HG03432 (cell line): ENCODE measurements at regions not wholly inside any gene's neighbourhood (a gene's known extent, or its start where the extent isn't known, plus 50 kb on each side); places are given as distances from the start of the nearest gene placed in this dataset.

Experiments used
- ATAC-seq: cut with Tn5 transposase; IDR thresholded peaks from one replicate; pipeline ENCODE4 v1.9.1; 2021; ENCODE audit warnings: mild to moderate bottlenecking, moderate library complexity; ENCODE audit not compliant: unreplicated experiment

DNA sequence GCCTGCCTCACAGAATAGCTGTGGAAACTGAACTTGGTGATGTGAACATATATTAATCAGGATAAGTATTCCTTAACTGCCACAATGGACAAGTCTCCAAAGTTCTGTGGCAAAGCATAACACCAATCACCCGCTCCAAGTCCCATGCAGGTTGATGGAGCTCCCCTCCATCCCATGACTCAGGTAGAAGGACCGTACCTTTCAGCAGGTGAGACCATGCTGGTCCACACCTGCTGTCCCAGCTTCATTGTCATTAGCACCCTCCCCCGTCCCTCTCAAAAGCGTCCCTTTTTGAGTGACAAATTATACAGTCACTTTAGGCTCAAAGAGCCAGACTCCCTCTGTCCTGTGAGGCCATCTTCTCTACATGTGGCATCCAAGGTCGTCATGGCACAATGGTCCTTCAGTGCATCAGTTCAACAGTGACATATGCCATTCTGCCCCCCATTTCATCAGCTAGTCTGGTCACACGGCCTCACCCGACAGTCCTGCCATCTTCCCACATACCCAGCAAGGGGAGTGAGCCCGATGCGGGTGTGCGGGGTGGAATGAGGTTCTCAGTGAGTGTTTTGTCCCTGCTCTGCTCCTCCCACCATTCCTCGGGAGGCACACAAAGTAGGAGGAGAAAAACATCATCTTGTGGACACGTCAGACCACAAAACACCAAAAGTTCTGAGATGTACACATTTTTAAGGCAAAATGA, 136.7 kb upstream of the MYCN start:
- ATAC-seq = no peak

DNA sequence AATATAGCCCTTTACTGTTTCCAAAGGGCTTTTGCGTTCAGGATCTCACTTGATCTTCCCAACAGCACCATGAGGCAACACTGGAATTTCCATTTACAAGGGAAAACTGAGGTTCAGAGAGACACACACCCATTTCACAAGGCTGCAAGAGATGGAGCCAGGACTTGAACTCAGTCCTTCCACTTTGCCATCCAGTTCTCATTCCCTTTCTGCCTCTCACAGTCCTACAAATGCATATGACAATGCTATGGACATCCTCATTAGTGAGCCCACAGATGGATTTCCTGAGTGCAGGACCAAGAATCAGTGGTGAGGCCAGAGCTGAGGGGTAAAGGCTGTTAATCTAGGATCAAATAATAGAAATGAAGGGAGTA, 136.1 kb upstream of the MYCN start:
- ATAC-seq = no peak

DNA sequence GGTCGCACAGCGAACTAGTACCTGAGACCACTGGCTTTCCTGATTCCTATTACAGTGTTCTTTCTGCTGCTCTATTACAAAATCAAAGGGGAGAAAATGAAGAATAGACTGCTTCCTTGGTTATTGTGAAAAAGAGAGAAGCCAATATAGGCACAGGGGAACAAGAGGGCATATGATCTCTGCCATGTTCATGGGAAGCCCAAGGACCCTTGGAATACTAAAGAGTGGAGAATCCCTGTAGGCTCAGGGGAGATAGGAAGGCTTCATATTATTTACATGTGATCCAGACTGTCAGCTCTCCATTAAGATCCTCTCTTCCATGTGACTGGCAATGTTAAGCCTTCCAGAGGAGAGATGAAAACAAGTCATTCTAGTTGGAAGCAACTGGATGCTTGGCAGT, 135.7 kb upstream of the MYCN start:
- ATAC-seq = no peak

DNA sequence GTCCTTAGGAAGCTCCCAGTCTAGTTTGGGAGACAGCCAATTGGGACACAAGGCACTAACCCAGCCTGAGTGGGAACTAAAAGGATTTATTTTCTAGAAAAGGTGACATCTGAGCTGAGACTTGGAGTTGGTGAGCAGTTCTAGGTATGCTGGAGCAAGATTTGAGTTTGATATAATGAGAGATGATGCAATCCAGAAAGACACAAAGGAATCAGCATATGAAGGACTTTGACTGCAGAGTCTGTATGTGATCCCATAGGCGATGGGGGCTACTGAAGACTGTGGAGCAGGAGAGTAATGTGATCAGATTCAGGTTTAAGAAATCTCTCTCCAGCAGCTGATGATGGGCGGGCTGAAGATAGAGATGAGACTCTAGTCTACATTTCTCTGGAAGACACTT, 135.1 kb upstream of the MYCN start:
- no peak for ATAC-seq

DNA sequence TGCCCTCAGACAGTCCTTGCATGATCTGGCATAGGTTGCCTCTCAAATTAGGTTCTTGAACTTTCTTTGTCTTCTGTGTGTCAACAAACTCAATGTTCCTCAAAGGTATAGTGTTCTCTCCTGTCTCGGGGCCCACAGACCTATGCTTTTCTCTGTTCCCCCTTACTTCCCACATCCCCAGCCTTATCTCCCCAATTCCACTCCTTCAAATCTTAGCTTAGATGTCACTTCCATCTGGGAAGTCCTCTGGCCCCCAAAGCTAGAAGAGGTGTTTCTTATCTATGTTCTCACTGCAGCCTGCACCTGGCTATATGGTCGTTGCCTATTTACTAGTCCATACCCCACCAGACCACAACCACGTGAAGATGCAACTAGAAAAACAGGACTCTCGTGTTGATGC, 134.6 kb upstream of the MYCN start:
- ATAC-seq = no peak

DNA sequence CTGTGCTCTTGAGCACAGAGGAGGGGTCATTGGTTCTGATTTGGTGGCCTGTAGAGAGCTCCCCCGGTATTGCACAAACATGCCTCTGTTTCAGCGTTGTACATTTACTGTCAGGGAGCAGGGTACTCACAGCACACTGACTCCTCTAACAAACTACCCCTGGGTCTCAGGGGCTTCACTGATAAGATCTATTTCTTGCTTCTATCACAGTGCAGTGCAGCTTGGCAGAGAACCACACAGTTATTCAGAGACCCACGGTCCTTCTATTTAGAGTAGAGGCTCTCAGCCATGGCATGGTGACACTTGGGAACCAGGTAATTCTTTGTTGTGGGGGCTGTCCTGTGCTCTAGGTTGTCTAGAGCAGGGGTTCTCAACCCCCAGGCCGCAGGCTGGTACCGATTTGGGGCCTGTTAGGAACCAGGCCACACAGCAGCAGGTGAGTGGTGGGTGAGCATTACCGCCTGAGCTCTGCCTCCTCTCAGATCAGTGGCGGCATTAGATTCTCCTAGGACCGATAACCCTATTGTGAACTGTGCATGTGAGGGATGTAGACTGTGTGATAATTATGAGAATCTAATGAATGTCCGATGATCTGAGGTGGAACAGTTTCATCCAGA, 133.4 kb upstream of the MYCN start:
- no peak for ATAC-seq

DNA sequence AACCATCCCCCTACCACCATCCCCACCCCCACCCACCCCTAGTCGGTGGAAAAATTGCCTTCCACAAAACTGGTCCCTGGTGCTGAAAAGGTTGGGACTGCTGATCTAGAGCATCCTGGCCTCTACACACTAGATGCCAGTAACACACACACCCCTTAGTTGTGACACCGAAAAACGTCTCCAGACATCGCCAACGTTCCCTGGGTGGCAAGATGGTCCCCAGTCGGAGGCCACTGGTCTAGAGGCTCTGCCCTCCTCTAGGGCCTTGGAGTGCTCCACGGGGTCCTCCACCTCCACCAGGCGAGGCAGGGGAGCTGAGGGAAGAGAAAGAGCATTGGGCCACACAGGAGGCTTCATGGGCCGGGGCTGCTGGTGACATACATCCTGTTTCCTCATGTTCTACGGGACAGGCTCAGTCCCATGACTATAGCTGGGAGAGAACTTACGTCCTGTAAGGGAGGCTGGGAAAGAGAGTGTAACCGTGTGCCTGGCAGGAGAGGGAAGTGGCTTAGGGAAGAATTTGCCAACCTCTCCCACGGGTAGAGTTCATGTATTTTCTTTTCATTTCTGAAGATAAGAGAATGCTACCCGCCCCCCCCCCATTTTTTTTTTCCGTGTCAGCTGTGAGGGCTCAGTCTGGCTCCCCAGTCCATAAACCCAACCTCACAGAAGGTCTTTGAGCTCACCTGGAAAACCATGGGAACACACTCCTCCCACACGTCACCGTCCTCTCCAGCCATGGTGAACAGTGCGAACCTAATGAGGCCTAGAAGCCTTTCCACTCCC, 132.7 kb upstream of the MYCN start:
- ATAC-seq = no peak

DNA sequence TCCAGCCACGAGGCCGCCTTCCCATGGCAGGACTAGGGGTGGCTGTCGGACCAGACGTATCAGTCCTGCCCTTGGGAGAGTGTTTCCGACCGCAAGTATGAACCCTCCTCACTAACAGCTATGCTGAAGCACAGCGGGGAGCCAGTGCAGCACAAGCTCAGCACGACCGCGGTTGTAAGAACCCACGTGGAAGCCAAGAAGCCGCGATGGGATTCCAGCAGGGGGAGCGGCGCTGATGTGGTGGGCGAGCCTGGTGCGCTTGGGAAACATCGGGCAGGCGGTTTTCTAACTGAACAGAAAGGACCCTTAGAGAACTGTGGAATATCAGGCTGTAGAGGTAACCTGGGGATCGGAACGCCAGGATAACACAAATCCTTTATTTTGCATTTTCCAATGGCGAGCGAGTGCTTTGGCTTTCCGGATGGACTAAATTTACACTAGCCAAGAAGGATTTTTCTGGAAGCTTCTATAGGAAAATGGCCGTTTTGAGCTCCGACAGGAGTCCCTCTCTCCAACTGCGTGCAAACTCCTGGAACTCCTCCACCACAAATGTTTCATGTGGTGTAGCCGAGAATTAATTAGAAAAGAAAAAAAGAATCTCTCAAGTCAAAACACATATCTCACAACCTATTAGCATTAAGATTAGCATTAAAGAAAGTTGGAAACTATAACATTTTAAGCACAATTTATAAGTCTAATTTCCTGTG, 132.0 kb upstream of the MYCN start:
- no peak for ATAC-seq

DNA sequence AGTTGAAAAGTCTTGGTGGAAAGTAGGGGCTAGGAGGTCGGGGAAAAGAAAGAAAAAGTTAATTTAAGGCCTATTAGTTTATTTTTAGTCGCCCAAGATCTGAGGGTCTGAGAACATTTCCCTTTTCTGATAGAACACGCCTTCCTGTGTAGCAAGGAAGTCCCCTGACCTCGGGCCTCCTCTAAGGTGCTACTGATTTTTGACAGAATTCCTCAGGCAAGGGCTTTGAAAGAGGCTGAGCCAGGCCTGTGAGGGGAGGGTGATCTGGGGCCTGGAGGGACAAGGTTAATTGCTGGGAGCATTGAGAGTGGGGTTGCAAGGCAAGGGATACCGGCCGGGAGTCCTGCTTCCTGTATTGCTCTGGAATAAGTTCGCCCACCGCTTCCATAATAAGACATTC, 131.4 kb upstream of the MYCN start:
- ATAC-seq = no peak

DNA sequence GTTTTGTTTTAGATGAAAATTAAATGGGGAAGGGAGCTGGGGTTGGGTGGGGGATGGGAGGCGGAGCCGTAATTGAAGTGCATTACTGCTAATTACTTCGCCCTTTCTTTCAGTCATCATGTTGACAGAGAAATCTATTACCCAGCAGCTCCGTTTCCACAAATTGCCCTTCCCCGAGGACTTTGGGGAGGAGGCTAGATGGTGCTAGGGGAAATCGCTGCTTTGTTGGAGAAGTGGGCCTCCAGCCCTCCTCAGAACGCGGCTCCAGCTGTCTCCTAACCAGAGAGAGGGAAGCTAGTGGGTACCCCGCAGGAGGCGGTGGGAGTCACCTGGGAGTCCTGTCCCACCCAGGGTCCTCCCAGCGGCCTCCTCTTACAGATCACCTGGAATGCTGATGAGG, 130.9 kb upstream of the MYCN start:
- no peak for ATAC-seq

DNA sequence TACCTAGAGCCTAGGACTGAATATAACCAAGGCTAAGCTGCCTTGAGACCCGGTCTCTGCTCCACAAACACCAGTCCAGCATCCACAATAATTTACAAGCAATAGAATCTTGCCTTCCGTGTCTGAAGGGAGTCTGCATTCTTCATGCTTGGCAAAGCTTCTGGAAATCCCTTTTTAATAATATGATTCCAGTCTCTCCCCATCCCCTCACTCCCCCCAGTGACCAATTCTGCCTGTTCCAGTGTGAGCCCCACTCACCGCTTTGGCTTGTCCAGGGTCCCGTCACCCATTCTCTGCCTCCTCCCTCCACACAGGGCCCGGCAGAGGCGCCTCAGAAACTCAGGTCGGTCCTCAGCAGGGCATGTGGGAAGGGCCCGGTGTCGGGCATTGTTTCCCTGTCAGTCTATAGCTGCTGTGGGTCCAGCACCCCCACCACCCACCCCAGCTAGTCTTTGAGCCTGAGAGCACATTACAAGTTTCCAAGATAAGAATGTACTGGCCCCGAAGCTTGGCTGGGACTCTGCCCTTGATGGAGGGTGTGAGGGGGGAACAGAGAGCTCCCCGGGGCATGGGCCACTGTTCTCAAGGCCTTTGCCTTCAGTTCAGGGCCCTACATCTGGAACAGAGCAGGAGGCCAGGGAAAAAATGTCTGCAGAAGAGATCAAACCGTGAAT, 129.7 kb upstream of the MYCN start:
- ATAC-seq = no peak

DNA sequence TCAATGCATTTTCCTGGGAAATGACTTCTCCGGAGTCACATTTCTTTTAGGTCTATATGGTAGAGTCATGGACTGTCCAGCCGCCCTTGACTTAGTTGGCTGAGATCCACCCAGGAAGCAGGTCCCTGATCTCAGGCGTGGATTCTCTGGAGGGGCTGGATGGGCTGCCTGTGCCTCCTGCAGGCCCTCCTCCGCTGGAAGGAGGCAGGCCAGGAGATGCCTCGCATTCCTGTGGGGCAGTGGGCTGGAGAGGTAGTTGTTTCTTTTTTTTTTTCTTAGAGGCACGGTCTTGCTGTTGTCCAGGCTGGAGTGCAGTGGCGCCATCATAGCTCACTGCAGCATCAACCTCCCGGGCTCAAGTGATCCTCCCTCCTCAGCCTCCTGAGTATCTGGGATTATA, 129.0 kb upstream of the MYCN start:
- ATAC-seq = no peak

DNA sequence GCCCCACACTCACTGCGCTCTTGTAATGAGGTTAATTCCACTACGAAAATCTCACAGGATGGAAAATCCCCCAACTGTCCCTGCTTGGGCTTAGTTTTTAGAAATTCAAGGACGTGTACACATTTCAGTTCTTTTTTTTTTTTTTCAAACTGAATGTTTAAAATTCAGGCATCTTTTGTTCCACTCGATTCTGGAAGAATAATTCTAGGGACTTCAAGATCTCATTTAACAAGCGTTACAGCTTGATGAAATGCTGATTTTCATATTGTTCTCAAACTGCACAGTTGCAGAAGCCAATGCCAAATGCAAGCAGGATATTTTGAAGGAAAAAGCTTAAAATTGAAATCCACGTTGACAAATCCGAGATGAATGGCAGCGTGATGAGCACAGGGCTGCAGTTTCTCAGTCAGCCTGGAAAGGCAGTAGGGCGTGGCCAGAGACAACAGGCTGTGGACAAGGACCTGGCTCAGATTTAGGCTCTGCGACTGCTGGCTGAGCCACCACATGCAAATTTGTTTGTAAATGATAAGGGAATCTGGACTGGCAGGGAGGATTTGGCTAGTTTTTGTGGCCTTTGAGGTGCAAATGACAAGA, 128.1 kb upstream of the MYCN start:
- ATAC-seq = no peak

DNA sequence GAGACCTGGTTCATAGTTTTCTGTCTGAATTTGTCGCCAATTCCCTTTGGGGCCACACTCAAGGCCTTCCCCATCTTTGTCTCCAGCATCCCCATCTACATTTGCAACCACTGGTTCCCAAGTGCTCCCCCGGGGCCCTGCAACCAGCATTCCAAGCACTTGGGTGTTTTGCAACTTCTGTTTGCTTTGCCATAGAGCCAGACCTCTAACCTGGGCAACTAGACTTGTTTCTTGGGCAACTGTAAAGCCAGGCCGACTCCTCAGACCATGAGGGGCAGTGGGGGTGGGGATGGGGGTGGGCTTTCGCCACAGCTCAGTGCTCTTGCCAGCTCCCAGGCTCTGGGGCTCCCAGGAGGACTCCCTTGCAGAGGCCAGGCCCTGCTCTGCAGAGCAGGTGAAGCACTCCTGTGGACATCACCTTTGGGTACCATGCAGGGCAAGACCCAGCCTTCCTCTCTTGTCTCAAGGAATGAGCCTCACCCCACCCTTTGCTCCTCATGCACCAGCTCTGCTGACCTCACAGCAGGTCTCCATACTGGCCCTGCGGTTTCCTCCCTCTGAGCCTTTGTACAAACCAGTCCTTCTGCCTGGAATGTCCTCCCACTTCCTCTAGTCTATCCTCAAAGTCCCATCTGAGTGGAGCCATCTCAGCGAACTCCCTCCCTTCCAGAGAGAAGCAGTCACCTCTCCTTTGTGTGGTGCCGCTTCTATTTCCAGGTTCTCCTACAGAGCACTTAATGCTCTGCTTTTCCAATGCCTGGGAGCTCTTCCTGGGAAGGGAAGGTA, 126.7 kb upstream of the MYCN start:
- ATAC-seq = no peak

DNA sequence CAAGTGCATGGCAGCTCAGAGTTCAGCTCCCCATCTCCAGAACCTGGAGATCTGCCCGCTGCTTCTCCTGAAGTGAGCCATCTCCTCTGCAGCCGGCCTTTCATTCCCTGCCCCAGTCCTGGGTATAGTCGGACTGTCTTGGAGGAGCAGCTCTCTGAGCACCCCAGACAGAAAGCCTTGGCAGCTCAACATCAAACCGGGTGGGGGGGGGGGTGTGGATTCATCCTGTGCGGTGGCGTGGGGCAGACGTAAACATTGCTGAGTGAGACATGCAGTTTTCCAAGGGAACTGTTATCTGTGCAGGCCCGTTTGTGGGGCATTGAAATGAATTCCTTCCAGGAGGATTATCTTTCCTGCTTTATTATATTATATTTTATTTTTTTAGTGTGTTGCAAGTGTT, 125.9 kb upstream of the MYCN start:
- ATAC-seq = no peak

DNA sequence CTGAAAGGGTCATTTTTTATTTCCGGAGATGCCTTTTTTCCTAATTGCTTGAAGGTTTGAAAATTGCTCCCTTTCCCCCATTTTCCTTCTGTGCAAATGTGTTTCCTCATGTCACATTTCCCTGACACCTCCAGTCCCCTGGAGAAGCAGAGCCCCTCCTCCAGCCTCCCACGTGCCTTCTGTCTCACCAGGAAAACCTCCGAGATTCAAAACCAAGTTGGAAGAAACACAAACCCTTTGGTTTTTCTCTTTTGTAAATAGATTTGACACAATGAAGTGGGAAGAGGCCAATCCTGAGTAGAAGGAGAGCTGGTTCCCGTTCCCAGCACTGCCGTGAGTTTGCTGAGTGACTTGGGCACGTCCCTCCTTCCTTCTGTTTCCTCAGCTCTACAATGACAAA, 125.4 kb upstream of the MYCN start:
- no peak for ATAC-seq

DNA sequence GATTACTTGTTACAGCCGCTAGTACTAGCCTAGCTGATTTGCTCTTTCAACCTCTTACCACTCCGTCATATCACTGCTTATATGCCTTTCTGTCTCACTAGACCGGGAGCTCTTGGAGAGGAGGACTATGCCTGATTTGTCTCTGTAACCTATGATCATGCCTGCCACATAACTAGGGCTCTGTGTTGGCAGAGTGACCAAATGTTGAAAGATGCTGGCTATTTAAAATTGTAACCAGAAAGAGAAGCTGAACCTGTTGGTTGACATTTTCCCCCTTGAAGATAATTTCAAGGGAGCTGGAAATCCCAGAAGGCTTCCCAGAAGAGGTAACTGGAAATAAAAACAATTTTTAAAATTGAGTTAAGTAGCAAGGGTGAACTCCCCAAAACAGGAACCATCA, 124.1 kb upstream of the MYCN start:
- ATAC-seq = no peak

DNA sequence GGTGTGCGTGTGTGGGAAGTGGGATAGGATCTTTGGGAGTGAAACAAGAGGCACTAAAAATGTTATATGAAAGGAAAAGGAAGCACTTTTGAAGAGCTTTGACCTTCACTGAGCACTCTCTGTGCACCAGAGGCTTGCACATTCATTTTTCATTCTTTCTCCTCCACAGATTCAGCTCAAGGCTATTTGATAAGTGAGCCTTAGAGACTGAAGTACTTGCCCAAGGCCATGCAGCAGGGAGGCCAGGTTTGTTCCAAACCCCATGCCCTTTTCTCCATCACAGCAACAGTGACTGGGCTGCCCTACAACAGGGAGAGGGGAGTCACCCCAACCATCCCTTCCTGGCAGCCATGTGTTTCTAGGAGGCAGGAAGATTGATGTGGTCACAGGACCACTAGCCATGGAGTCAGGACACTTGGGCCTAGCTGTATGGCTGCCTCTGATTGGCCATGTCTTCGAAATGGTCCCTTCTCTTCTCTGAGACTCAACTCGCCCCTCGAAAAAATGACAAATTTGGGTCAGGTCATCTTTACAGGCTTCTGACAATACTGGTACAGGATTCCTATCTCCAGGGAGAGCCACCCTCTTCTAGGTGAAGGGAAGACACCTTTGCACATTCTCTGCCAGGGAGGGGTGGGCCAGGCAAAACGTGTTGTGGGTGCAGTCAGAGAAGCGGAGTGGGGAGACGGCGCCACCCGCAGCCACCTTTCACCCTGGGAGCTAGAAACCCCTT, 123.5 kb upstream of the MYCN start:
- ATAC-seq = no peak

DNA sequence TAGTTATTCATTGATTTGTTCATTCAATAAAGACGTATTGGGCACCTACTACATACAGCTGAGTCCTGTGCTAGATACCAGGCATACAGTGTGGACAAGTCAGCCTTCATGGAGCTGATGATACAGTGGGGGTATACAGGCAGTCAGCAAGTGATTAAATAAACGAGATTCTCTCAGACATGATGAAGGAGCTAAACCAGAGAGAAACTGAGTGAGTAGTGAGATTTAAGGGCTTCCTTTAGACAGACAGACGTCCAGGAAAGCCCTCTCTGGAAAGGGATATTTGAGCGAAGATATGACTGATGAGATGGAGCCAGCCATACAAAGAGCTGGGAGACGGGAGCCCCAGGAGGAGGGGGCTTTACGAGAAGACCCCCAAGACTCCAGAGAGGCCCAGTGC, 122.6 kb upstream of the MYCN start:
- no peak for ATAC-seq
